Kidney epithelial cell (primary cell): ENCODE measurements at regions not wholly inside any gene's neighbourhood (a gene's known extent, or its start where the extent isn't known, plus 50 kb on each side); places are given as distances from the start of the nearest gene placed in this dataset.

Experiments
- DNase-seq: peaks from one replicate; pipeline ENCODE4 v3.0.0-alpha.2; 2010; ENCODE audit warnings: low read depth
- H3K27me3 ChIP-seq: 2 replicates; pipeline ENCODE4 v1.6.0; 2011; ENCODE audit warnings: low read length; ENCODE audit not compliant: control insufficient read depth, insufficient read depth
- H3K36me3 ChIP-seq: 2 replicates; pipeline ENCODE4 v1.5.1; 2011; ENCODE audit warnings: low read length; ENCODE audit not compliant: control insufficient read depth, insufficient read depth
- H3K4me3 ChIP-seq: 2 replicates; pipeline ENCODE4 v1.5.1; 2011; ENCODE audit warnings: low read depth, mild to moderate bottlenecking, control low read depth, low read length
- TF ChIP-seq, protein P1 (sequence below): IDR thresholded peaks from 2 replicates; pipeline ENCODE4 v1.5.1; 2011; ENCODE audit warnings: mild to moderate bottlenecking, moderate library complexity, low read length, control low read depth, inconsistent platforms; ENCODE audit not compliant: insufficient read depth, poor library complexity, severe bottlenecking

DNA sequence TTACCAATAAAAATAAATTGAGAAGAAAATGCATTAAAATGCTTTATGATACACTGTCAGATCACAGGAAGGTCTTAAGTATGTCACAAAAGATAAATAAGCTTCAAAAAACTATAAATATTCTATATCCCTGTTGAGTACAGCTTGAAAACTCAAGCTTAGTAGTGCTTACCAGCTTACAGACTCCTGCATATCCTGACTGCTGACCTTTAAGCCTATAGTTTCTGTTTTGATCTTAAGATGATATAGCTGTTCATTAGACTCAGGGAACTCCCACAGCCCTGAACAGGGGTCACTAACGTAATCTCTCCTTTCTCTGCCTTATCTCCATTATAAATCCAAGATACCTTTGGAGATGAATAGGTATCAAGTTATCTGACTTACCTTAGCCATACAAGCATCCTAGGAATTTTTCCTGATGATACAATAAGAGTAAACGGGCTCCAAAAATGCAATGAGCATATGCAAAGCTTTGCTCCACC lies 93.7 kb upstream of the RBBP8 start:
- no peak for DNase-seq
- H3K4me3 ChIP-seq: no peak overlapping the region
- no peaks in the 10 kb centered on the region for H3K27me3 ChIP-seq
- TF ChIP-seq, protein P1, sequence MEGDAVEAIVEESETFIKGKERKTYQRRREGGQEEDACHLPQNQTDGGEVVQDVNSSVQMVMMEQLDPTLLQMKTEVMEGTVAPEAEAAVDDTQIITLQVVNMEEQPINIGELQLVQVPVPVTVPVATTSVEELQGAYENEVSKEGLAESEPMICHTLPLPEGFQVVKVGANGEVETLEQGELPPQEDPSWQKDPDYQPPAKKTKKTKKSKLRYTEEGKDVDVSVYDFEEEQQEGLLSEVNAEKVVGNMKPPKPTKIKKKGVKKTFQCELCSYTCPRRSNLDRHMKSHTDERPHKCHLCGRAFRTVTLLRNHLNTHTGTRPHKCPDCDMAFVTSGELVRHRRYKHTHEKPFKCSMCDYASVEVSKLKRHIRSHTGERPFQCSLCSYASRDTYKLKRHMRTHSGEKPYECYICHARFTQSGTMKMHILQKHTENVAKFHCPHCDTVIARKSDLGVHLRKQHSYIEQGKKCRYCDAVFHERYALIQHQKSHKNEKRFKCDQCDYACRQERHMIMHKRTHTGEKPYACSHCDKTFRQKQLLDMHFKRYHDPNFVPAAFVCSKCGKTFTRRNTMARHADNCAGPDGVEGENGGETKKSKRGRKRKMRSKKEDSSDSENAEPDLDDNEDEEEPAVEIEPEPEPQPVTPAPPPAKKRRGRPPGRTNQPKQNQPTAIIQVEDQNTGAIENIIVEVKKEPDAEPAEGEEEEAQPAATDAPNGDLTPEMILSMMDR: no peak
- H3K36me3 ChIP-seq: no peaks in the 10 kb centered on the region

DNA sequence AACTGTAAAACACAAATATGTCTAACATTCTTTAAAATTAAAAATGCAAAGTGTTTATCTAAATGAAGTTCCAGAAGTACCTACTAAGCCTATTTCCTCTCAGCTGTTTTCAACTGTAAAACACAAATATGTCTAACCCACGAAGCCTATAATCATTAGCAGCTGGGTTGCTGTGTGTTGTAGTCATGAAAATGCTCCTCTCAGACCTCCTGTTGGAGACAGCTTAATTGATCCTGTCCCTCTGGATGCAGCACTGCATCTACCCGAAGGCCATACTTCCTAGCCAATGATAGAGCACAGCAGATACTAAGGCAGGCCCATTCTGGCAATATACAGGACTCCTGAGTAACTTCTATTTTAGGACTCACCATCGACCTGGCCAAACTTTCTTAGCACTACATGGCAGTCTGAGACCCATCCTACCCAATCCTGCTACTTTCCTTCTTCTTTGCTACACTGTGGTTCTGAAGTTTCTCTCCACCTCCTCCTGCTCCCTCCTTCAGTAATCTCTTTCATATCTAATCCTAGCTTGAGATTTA lies 92.5 kb upstream of the RBBP8 start:
- Histone ChIP-seq H3K36me3 (no peaks in the 10 kb centered on the region), H3K4me3 (no peak overlapping the region), H3K27me3 (no peaks in the 10 kb centered on the region)
- no peak for DNase-seq
- TF ChIP-seq, protein P1: no peak

DNA sequence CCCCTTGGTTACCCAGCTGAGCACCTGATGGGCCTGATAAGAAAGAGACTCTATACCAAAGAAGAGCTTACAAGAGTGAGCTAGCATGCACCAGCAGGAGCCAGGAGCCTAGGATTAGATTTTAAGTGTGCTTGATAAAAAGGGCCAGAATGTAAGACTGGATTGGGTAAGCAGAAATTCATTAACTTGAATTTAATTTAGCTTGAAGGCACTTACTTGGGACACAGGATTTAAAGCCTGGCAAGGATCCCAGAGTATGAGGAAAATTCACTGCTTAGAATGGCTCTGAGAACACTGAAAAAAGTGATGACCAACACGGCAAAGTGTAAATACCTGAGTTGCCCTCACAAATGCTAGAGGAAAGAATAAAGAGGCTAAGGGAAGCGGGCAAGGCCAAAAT lies 91.3 kb upstream of the RBBP8 start:
- DNase-seq: no peak
- TF ChIP-seq, protein P1: no peak
- Histone ChIP-seq H3K36me3 (no peaks in the 10 kb centered on the region), H3K4me3 (no peak overlapping the region), H3K27me3 (no peaks in the 10 kb centered on the region)

DNA sequence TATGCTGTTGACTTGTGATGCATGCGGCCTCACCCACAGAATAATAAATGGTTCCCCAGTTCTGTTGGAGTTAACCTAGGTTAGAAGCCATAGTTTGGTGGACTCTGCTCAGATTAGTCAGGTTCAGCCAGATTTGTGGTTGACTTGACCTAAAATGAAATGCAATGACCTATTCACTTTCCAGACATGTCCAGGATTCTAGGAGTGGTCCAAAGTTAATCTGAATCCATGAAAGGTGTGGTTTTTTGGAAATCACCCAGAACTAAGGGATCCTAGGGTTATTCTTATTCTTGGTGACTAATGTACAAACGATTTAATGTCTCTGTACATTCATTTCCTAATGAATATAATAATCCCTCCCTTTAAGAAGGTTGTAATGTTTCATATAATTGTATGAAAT lies 88.9 kb upstream of the RBBP8 start:
- DNase-seq: no peak

DNA sequence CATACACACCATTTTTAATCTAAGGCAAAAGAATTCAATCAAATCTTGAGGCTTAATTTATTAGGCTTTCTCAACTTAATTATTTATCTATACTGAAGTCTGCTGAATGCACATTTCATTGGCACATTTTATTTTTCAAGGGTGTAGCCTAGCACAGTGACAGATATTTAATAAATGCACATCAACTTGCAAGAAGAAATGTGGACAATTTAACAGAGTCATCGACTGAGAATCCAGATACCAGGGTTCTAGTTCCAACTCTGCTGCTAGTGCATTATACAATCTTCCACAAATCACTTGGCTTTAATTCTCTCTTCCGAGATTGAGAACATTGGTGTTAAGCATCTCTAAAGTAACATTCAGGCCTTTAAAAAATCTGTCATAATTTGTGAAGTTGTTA lies 88.5 kb upstream of the RBBP8 start:
- Histone ChIP-seq H3K36me3 (no peaks in the 10 kb centered on the region), H3K4me3 (no peak overlapping the region), H3K27me3 (no peaks in the 10 kb centered on the region)
- TF ChIP-seq, protein P1: no peak
- DNase-seq: no peak

More for the DNA sequence above, 88.9 kb upstream of the RBBP8 start:
- Histone ChIP-seq H3K36me3 (no peaks in the 10 kb centered on the region), H3K4me3 (no peak overlapping the region), H3K27me3 (no peaks in the 10 kb centered on the region)
- TF ChIP-seq, protein P1: no peak

DNA sequence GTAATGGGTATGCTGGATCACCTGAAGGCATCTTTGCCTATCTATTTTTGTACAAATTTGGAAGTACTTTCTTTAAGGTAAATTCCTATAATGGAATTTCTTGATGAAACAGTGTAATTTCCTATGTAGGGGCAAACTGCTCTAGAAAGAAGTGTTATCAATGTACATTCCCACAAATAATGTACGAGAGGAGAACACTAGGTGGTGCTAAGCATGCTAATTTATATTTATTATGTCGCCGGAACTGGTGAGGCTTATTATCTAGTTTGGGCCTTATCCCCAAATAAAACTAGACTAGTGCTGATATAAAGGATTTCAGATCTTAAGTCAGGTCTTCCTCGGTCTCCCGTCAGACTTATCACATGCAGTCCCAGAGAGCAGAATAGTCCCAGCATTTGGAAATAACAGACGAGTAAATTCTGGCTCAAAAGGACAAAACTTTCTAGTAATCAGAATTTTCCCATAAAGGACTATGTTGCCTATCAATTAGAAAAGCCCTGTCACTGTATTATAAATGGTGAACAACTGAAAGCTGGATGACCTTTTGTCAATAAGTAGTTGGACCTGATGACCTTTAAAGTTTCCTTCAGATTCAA lies 86.9 kb upstream of the RBBP8 start:
- no peaks in the 10 kb centered on the region for H3K36me3 ChIP-seq

More for the DNA sequence above, 86.9 kb upstream of the RBBP8 start:
- TF ChIP-seq, protein P1: peak; percentile 54
- H3K27me3 ChIP-seq: no peaks in the 10 kb centered on the region
- H3K4me3 ChIP-seq: no peak overlapping the region
- DNase-seq: no peak
